Duodenal mucosa (tissue), 2 donors: ENCODE measurements at regions not wholly inside any gene's neighbourhood (a gene's known extent, or its start where the extent isn't known, plus 50 kb on each side); places are given as distances from the start of the nearest gene placed in this dataset.
"Not testable (repeated sequence)": the region's sequence is repeated elsewhere in the genome, so short reads cannot be mapped to it uniquely, and the experiment has no call there.

Source experiments
- H3K27ac ChIP-seq: one replicate; pipeline ENCODE4 v1.7.0; 2013; ENCODE audit warnings: low read depth, low read length
- H3K27me3 ChIP-seq, 2 donors: one replicate each; pipeline ENCODE4 v1.7.0; 2013; ENCODE audit warnings: low read length in 2 of 2, control low read depth in 1 of 2; ENCODE audit not compliant: insufficient read depth in 2 of 2, control insufficient read depth in 1 of 2
- H3K36me3 ChIP-seq, 2 donors: one replicate each; pipeline ENCODE4 v1.7.0; 2013; ENCODE audit warnings: low read length in 2 of 2, control low read depth in 1 of 2; ENCODE audit not compliant: insufficient read depth in 2 of 2, control insufficient read depth in 1 of 2
- H3K4me1 ChIP-seq, 2 donors: one replicate each; pipeline ENCODE4 v1.7.0; 2013; ENCODE audit warnings: low read length in 2 of 2, control low read depth in 1 of 2; ENCODE audit not compliant: insufficient read depth in 2 of 2, control insufficient read depth in 1 of 2
- H3K4me3 ChIP-seq, 2 donors: one replicate each; pipeline ENCODE4 v1.7.0; 2013; ENCODE audit warnings: low read length in 2 of 2, low read depth in 1 of 2
- H3K9ac ChIP-seq, 2 donors: one replicate each; pipeline ENCODE4 v1.7.0; 2013; ENCODE audit warnings: low read length in 2 of 2, low read depth in 1 of 2
- H3K9me3 ChIP-seq, 2 donors: one replicate each; pipeline ENCODE4 v1.7.0; 2013; ENCODE audit warnings: low read length in 2 of 2, control low read depth in 1 of 2; ENCODE audit not compliant: control insufficient read depth in 1 of 2

GRCh38 chr12:124159655-124160054 lies 135.2 kb upstream of the RFLNA start:
- Histone ChIP-seq H3K4me1 (peaks cover 0 to 5% of the 10 kb centered on the region in 2 donors), H3K36me3 (no peaks in the 10 kb centered on the region), H3K4me3 (no peak overlapping the region), H3K9ac (no peak overlapping the region), H3K27ac (no peak overlapping the region), H3K9me3 (no peaks in the 10 kb centered on the region), H3K27me3 (no peaks in the 10 kb centered on the region)

GRCh38 chr12:124160097-124160756 lies 134.7 kb upstream of the RFLNA start:
- peaks cover 0 to 5% of the 10 kb centered on the region in 2 donors for H3K4me1 ChIP-seq
- no peaks in the 10 kb centered on the region for H3K27me3 ChIP-seq
- H3K9ac ChIP-seq = no peak overlapping the region
- no peaks in the 10 kb centered on the region for H3K36me3 ChIP-seq
- no peak overlapping the region for H3K27ac ChIP-seq
- no peak overlapping the region for H3K4me3 ChIP-seq
- H3K9me3 ChIP-seq = no peaks in the 10 kb centered on the region

GRCh38 chr12:124161402-124161801 lies 133.5 kb upstream of the RFLNA start:
- H3K4me1 ChIP-seq, H3K4me3 ChIP-seq, H3K27ac ChIP-seq, H3K36me3 ChIP-seq, H3K27me3 ChIP-seq, H3K9ac ChIP-seq, H3K9me3 ChIP-seq: not testable (repeated sequence)

- H3K4me3 ChIP-seq = no peak overlapping the region
- peaks cover 0 to 4% of the 10 kb centered on the region in 2 donors for H3K9me3 ChIP-seq
- H3K4me1 ChIP-seq = peaks cover 0 to 5% of the 10 kb centered on the region in 2 donors
- no peaks in the 10 kb centered on the region for H3K36me3 ChIP-seq
- no peak overlapping the region for H3K9ac ChIP-seq
- no peaks in the 10 kb centered on the region for H3K27me3 ChIP-seq
- no peak overlapping the region for H3K27ac ChIP-seq
Observed at GRCh38 chr12:124162151-124163110, 132.5 kb upstream of the RFLNA start.

- Histone ChIP-seq H3K9me3 (peaks cover 0 to 4% of the 10 kb centered on the region in 2 donors), H3K27ac (no peak overlapping the region), H3K27me3 (no peaks in the 10 kb centered on the region), H3K9ac (no peak overlapping the region), H3K4me3 (no peak overlapping the region), H3K36me3 (no peaks in the 10 kb centered on the region), H3K4me1 (no peaks in the 10 kb centered on the region)
Observed at GRCh38 chr12:124165695-124166094, 129.2 kb upstream of the RFLNA start.

GRCh38 chr12:124167141-124167540 lies 127.8 kb upstream of the RFLNA start:
- Histone ChIP-seq H3K27me3 (no peaks in the 10 kb centered on the region), H3K36me3 (no peaks in the 10 kb centered on the region), H3K4me1 (no peaks in the 10 kb centered on the region)

GRCh38 chr12:124168016-124168786 lies 126.7 kb upstream of the RFLNA start:
- H3K9me3 ChIP-seq = peaks cover 0 to 4% of the 10 kb centered on the region in 2 donors
- no peak overlapping the region for H3K27ac ChIP-seq

More at GRCh38 chr12:124167141-124167540, 127.8 kb upstream of the RFLNA start:
- no peak overlapping the region for H3K27ac ChIP-seq
- no peak overlapping the region for H3K9ac ChIP-seq
- no peak overlapping the region for H3K4me3 ChIP-seq
- peaks cover 0 to 4% of the 10 kb centered on the region in 2 donors for H3K9me3 ChIP-seq

GRCh38 chr12:124169577-124170284 lies 125.2 kb upstream of the RFLNA start:
- H3K4me1 ChIP-seq = no peaks in the 10 kb centered on the region
- no peaks in the 10 kb centered on the region for H3K36me3 ChIP-seq
- H3K27ac ChIP-seq = no peak overlapping the region
- no peak overlapping the region for H3K9ac ChIP-seq
- H3K27me3 ChIP-seq = no peaks in the 10 kb centered on the region
- no peak overlapping the region for H3K4me3 ChIP-seq
- H3K9me3 ChIP-seq = peaks cover 0 to 4% of the 10 kb centered on the region in 2 donors

More at GRCh38 chr12:124168016-124168786, 126.7 kb upstream of the RFLNA start:
- H3K27me3 ChIP-seq = no peaks in the 10 kb centered on the region
- no peaks in the 10 kb centered on the region for H3K4me1 ChIP-seq
- H3K36me3 ChIP-seq = no peaks in the 10 kb centered on the region
- H3K9ac ChIP-seq = no peak overlapping the region
- no peak overlapping the region for H3K4me3 ChIP-seq

- H3K9me3 ChIP-seq = peaks cover 0 to 1% of the 10 kb centered on the region in 2 donors
- no peak overlapping the region for H3K27ac ChIP-seq
- no peaks in the 10 kb centered on the region for H3K36me3 ChIP-seq
- H3K4me1 ChIP-seq = no peaks in the 10 kb centered on the region
- no peaks in the 10 kb centered on the region for H3K27me3 ChIP-seq
- no peak overlapping the region for H3K4me3 ChIP-seq
- no peak overlapping the region for H3K9ac ChIP-seq
Observed at GRCh38 chr12:124170760-124171159, 124.1 kb upstream of the RFLNA start.
